ENCODE measurements at regions not wholly inside any gene's neighbourhood (a gene's known extent, or its start where the extent isn't known, plus 50 kb on each side); places are given as distances from the start of the nearest gene placed in this dataset.

DNA sequence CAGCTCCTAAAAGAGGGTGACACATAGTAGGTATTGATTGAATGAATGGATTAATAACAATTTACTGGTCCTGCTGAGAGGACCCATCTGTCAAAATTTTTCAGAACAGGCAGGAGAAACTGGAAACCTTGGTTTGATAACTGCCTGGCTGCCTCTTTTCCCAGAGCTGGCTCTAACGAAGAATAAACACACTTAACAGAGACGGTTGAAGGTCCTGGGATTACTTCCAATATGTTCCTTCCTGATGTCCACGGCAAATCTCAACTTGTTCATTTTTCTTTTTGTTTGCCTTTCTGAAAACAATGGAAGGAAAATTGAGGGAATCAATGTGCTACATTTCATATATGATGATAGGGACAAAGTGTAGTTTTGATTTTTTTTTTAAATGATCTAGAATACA is 76.5 kb upstream of the SYT13 start:
- H3K9me3 ChIP-seq, result no peaks in the 10 kb centered on the region
- no peaks in the 10 kb centered on the region for H3K36me3 ChIP-seq
- no peaks in the 10 kb centered on the region for H3K27me3 ChIP-seq
- H3K4me3 ChIP-seq, result no peak overlapping the region
- H3K4me1 ChIP-seq, result no peaks in the 10 kb centered on the region
- DNase-seq (ENCODE audit: low spot score in 2 of 2), result no peak
- no peak overlapping the region for H3K27ac ChIP-seq
- TF ChIP-seq, protein P1, sequence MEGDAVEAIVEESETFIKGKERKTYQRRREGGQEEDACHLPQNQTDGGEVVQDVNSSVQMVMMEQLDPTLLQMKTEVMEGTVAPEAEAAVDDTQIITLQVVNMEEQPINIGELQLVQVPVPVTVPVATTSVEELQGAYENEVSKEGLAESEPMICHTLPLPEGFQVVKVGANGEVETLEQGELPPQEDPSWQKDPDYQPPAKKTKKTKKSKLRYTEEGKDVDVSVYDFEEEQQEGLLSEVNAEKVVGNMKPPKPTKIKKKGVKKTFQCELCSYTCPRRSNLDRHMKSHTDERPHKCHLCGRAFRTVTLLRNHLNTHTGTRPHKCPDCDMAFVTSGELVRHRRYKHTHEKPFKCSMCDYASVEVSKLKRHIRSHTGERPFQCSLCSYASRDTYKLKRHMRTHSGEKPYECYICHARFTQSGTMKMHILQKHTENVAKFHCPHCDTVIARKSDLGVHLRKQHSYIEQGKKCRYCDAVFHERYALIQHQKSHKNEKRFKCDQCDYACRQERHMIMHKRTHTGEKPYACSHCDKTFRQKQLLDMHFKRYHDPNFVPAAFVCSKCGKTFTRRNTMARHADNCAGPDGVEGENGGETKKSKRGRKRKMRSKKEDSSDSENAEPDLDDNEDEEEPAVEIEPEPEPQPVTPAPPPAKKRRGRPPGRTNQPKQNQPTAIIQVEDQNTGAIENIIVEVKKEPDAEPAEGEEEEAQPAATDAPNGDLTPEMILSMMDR (IDR thresholded peaks at IDR 0.05), result no peak
- intact Hi-C loops (cut with DNase I), result no loop called here

- no peak overlapping the region for H3K4me3 ChIP-seq
- no peaks in the 10 kb centered on the region for H3K4me1 ChIP-seq
- TF ChIP-seq, protein P1 (IDR thresholded peaks at IDR 0.05), result no peak
- intact Hi-C loops (cut with DNase I), result no loop called here
- no peaks in the 10 kb centered on the region for H3K9me3 ChIP-seq
- no peak overlapping the region for H3K27ac ChIP-seq
- DNase-seq (ENCODE audit: low spot score in 2 of 2), result no peak
- H3K27me3 ChIP-seq, result no peaks in the 10 kb centered on the region
- no peaks in the 10 kb centered on the region for H3K36me3 ChIP-seq
Observed at GRCh38 chr11:45361551-45361950, 75.4 kb upstream of the SYT13 start.

GRCh38 chr11:45355706-45356041 is 69.5 kb upstream of the SYT13 start:
- Histone ChIP-seq H3K4me1 (peaks cover 0 to 13% of the 10 kb centered on the region in 2 donors), H3K27me3 (no peaks in the 10 kb centered on the region), H3K27ac (peak overlapping the region; percentile 52 to 75), H3K4me3 (peak overlapping the region; percentile 85 to 89), H3K36me3 (no peaks in the 10 kb centered on the region), H3K9me3 (no peaks in the 10 kb centered on the region)
- DNase-seq (ENCODE audit: low spot score in 2 of 2), result no peak
- TF ChIP-seq, protein P1 (IDR thresholded peaks at IDR 0.05), result no peak
- intact Hi-C loops (cut with DNase I), result loop anchor here (2.0 kb wide), 1 partner anchor 15 kb away; no protein-coding TSS in a partner anchor

- Histone ChIP-seq H3K9me3 (no peaks in the 10 kb centered on the region), H3K27ac (peak overlapping the region; percentile 52 to 75), H3K4me3 (peak overlapping the region; percentile 85 to 89), H3K36me3 (no peaks in the 10 kb centered on the region), H3K27me3 (no peaks in the 10 kb centered on the region), H3K4me1 (peaks cover 0 to 13% of the 10 kb centered on the region in 2 donors)
- peak; percentile 33 to 88 for DNase-seq (ENCODE audit: low spot score in 2 of 2)
- intact Hi-C loops (cut with DNase I), result loop anchor here (2.0 kb wide), 1 partner anchor 14 kb away; no protein-coding TSS in a partner anchor
- TF ChIP-seq, protein P1 (IDR thresholded peaks at IDR 0.05), result no peak
Observed at GRCh38 chr11:45354976-45355705, 69.0 kb upstream of the SYT13 start.

DNA sequence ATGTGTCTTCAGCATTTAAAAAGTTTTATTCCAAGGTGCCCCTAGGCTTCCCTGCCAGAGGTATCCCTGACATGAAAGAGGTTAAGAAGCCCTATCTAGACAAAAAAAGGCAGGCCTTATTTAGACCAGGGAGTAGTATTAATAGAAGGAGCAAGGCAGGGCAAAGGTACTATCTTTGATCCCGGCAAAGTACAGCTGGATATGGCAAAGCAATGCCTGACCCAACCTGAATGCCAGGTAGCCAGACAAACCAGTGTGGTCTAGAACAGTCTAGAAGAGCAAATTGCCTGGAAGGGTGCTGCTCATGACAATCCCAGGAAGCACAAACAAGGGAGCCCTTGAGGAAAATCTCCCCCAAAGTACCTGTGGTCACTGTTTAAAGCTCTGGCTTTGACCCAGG is 62.6 kb upstream of the SYT13 start:
- intact Hi-C loops (cut with DNase I), result no loop called here
- TF ChIP-seq, protein P1 (IDR thresholded peaks at IDR 0.05), result no peak
- Histone ChIP-seq H3K4me1 (no peaks in the 10 kb centered on the region), H3K27ac (no peak overlapping the region), H3K4me3 (no peak overlapping the region), H3K9me3 (no peaks in the 10 kb centered on the region), H3K27me3 (no peaks in the 10 kb centered on the region), H3K36me3 (no peaks in the 10 kb centered on the region)
- no peak for DNase-seq (ENCODE audit: low spot score in 2 of 2)

Measured in ascending aorta (tissue), 2 donors.